H1 (cell line): ENCODE measurements at regions not wholly inside any gene's neighbourhood (a gene's known extent, or its start where the extent isn't known, plus 50 kb on each side); places are given as distances from the start of the nearest gene placed in this dataset.

Experiments
- CTCF ChIA-PET: fragments of 300-600 bp; sonication (Branson Sonifier 250); formaldehyde crosslinking; loops from one replicate; lab custom pipeline; 2021; ENCODE audit not compliant: partially characterized antibody; lab: Charles Lee
- POLR2A ChIA-PET: fragments of 300-600 bp; sonication (Branson Sonifier 250); formaldehyde crosslinking; loops from one replicate; lab custom pipeline; 2021; ENCODE audit warnings: inconsistent platforms; ENCODE audit not compliant: partially characterized antibody; lab: Charles Lee
- DNase-seq, 2 experiments: peaks; one replicate each; pipeline versions ENCODE4 v3.0.0 to v3.0.0-alpha.2; 2010 to 2022; ENCODE audit warnings: low spot score in 2 of 2, low read depth in 1 of 2, mixed read lengths in 1 of 2
- FAIRE-seq: peaks from 2 replicates; lab custom pipeline; 2011; peaks lifted over from hg19 to GRCh38; lab: Jason Lieb, UNC
- H2AFZ ChIP-seq: 2 replicates; pipeline ENCODE4 v1.8.1; 2012; ENCODE audit warnings: low read length, inconsistent platforms
- H2AK5ac ChIP-seq: 2 replicates; pipeline ENCODE4 v1.6.1; 2013; ENCODE audit warnings: low read depth, low read length
- H2BK120ac ChIP-seq: replicated peaks from 2 replicates; pipeline ENCODE3; 2013; ENCODE audit warnings: low read depth, low read length, inconsistent platforms
- H2BK12ac ChIP-seq: 2 replicates; pipeline ENCODE4 v1.6.1; 2013; ENCODE audit warnings: low read depth, low read length
- H2BK15ac ChIP-seq: 2 replicates; pipeline ENCODE4 v1.6.1; 2013; ENCODE audit warnings: low read length
- H2BK20ac ChIP-seq: 2 replicates; pipeline ENCODE4 v1.6.1; 2013; ENCODE audit warnings: low read length
- H2BK5ac ChIP-seq: 2 replicates; pipeline ENCODE4 v1.6.1; 2013; ENCODE audit warnings: low read depth, low read length
- H3K14ac ChIP-seq: 2 replicates; pipeline ENCODE4 v1.6.1; 2013; ENCODE audit warnings: inconsistent platforms; ENCODE audit not compliant: insufficient read length
- H3K18ac ChIP-seq: 2 replicates; pipeline ENCODE4 v1.6.1; 2013; ENCODE audit warnings: low read length; ENCODE audit errors: extremely low read depth
- H3K23ac ChIP-seq: 2 replicates; pipeline ENCODE4 v1.6.1; 2013; ENCODE audit warnings: inconsistent platforms; ENCODE audit not compliant: insufficient read length
- H3K23me2 ChIP-seq: 2 replicates; pipeline ENCODE4 v1.6.1; 2013; ENCODE audit warnings: low read depth, low read length
- H3K27ac ChIP-seq: 2 replicates; pipeline ENCODE4 v1.6.1; 2011; ENCODE audit warnings: low read depth, low read length, inconsistent platforms
- H3K27me3 ChIP-seq, 4 experiments: replicated peaks in 1 of 4; 1 replicate in 1 of 4; 2 replicates in 3 of 4; pipeline versions ENCODE4 v1.6.1 to v1.8.1; 2011 to 2013; ENCODE audit warnings: low read length in 3 of 4, mild to moderate bottlenecking in 3 of 4, inconsistent platforms in 2 of 4, mixed read lengths in 2 of 4, moderate library complexity in 1 of 4; ENCODE audit not compliant: control insufficient read depth in 3 of 4, insufficient read depth in 3 of 4; ENCODE audit errors: extremely low read depth in 1 of 4
- H3K36me3 ChIP-seq, 4 experiments: 2 replicates each; pipeline versions ENCODE4 v1.6.1 to v1.8.1; 2011 to 2013; ENCODE audit warnings: mild to moderate bottlenecking in 4 of 4, low read length in 3 of 4, moderate library complexity in 2 of 4, control low read depth in 1 of 4, inconsistent platforms in 1 of 4; ENCODE audit not compliant: insufficient read depth in 4 of 4, control insufficient read depth in 2 of 4
- H3K4ac ChIP-seq: replicated peaks from 2 replicates; pipeline ENCODE3; 2013; ENCODE audit warnings: low read length, low read depth, mixed read lengths, inconsistent platforms; ENCODE audit not compliant: insufficient read length
- H3K4me1 ChIP-seq, 4 experiments: replicated peaks in 1 of 4; 1 replicate in 1 of 4; 2 replicates in 3 of 4; pipeline versions ENCODE4 v1.6.1 to v1.8.1; 2011 to 2013; ENCODE audit warnings: low read length in 3 of 4, inconsistent platforms in 2 of 4, mixed read lengths in 1 of 4; ENCODE audit not compliant: insufficient read depth in 4 of 4, control insufficient read depth in 3 of 4
- H3K4me2 ChIP-seq, 2 experiments: 2 replicates each; pipeline versions ENCODE4 v1.6.1 to v1.8.1; 2011 to 2013; ENCODE audit warnings: low read depth in 2 of 2, low read length in 2 of 2, control low read depth in 1 of 2, inconsistent platforms in 1 of 2, mild to moderate bottlenecking in 1 of 2; ENCODE audit not compliant: insufficient read depth in 1 of 2
- H3K4me3 ChIP-seq, 4 experiments: fragments of 200-600, 300-600 bp in 1 of 4; sonication (generic), shearing (Covaris generic), sonication (Bioruptor Twin) in 1 of 4; 2 replicates each; pipeline versions ENCODE4 v1.5.1 to v1.8.1; 2011 to 2016; ENCODE audit warnings: low read length in 4 of 4, low read depth in 3 of 4, control low read depth in 2 of 4, inconsistent platforms in 2 of 4, mild to moderate bottlenecking in 2 of 4, mixed read lengths in 1 of 4, moderate library complexity in 1 of 4; ENCODE audit not compliant: insufficient read depth in 2 of 4; ENCODE audit errors: extremely low read depth in 1 of 4
- H3K56ac ChIP-seq: replicated peaks from 2 replicates; pipeline ENCODE3; 2013; ENCODE audit warnings: low read depth, mild to moderate bottlenecking, mixed read lengths, low read length, inconsistent platforms; ENCODE audit not compliant: insufficient read length
- H3K79me1 ChIP-seq: 2 replicates; pipeline ENCODE4 v1.6.1; 2013; ENCODE audit warnings: low read depth, low read length, control low read depth
- H3K79me2 ChIP-seq, 2 experiments: 2 replicates each; pipeline versions ENCODE4 v1.6.1 to v1.8.1; 2012 to 2013; ENCODE audit warnings: low read length in 2 of 2, mild to moderate bottlenecking in 2 of 2, inconsistent platforms in 1 of 2; ENCODE audit not compliant: insufficient read depth in 2 of 2, control insufficient read depth in 1 of 2
- H3K9ac ChIP-seq, 4 experiments: replicated peaks in 1 of 4; 1 replicate in 1 of 4; 2 replicates in 3 of 4; pipeline versions ENCODE4 v1.6.1 to v1.8.1; 2011 to 2013; ENCODE audit warnings: low read depth in 3 of 4, low read length in 3 of 4, control low read depth in 2 of 4, mild to moderate bottlenecking in 2 of 4, moderate library complexity in 2 of 4, inconsistent platforms in 1 of 4; ENCODE audit errors: extremely low read depth in 1 of 4
- H3K9me3 ChIP-seq, 2 experiments: 2 replicates each; pipeline versions ENCODE4 v1.6.1 to v1.8.1; 2012 to 2013; ENCODE audit warnings: mild to moderate bottlenecking in 2 of 2, moderate library complexity in 2 of 2, control low read depth in 1 of 2, inconsistent platforms in 1 of 2, low read depth in 1 of 2, low read length in 1 of 2, mixed read lengths in 1 of 2; ENCODE audit not compliant: insufficient read depth in 2 of 2
- H4K20me1 ChIP-seq, 2 experiments: replicated peaks in 1 of 2; 2 replicates each; pipeline versions ENCODE3 to v1.8.1; 2011 to 2013; ENCODE audit warnings: inconsistent platforms in 2 of 2, low read length in 2 of 2, mild to moderate bottlenecking in 1 of 2; ENCODE audit not compliant: insufficient read depth in 2 of 2, control insufficient read depth in 1 of 2
- H4K5ac ChIP-seq: 2 replicates; pipeline ENCODE4 v1.6.1; 2013; ENCODE audit warnings: low read length, low read depth, mixed read lengths, inconsistent platforms; ENCODE audit not compliant: insufficient read length
- H4K8ac ChIP-seq: 2 replicates; pipeline ENCODE4 v1.8.0; 2013; ENCODE audit warnings: mild to moderate bottlenecking, moderate library complexity, low read length, inconsistent platforms; ENCODE audit not compliant: insufficient read depth; ENCODE audit errors: extremely low read depth
- H4K91ac ChIP-seq: replicated peaks from 2 replicates; pipeline ENCODE3; 2013; ENCODE audit warnings: low read length, mixed read lengths, inconsistent platforms; ENCODE audit not compliant: insufficient read length
- ASH2L ChIP-seq: fragments of 200-600, 300-600 bp; sonication (generic); IDR thresholded peaks from one replicate; pipeline ENCODE4 v1.7.1; 2017; ENCODE audit warnings: low read length
- EP300 ChIP-seq, 2 experiments: IDR thresholded peaks; 1 replicate in 1 of 2; 2 replicates in 1 of 2; pipeline ENCODE4 v1.6.1; 2011 to 2012; ENCODE audit warnings: low read depth in 2 of 2, low read length in 2 of 2, mild to moderate bottlenecking in 2 of 2, borderline replicate concordance in 1 of 2, inconsistent platforms in 1 of 2, moderate library complexity in 1 of 2
- HDAC6 ChIP-seq: IDR thresholded peaks from one replicate; pipeline ENCODE4 v1.7.1; 2012; ENCODE audit warnings: low read depth, mild to moderate bottlenecking, inconsistent platforms, low read length, moderate library complexity
- MAX ChIP-seq: IDR thresholded peaks from 2 replicates; pipeline ENCODE4 v1.6.1; 2012; ENCODE audit warnings: inconsistent platforms
- RBBP5 ChIP-seq: IDR thresholded peaks from 2 replicates; pipeline ENCODE4 v1.7.1; 2012; ENCODE audit warnings: low read depth, mild to moderate bottlenecking, inconsistent platforms, low read length, moderate library complexity, borderline replicate concordance
- WGBS, 2 experiments: shearing (Covaris generic) in 1 of 2; methylation state at CpG; one replicate each; pipeline versions ENCODE4 v1.1.6 to v1.1.7; 2013 to 2015; ENCODE audit warnings: low lambda C conversion rate in 2 of 2, mixed read lengths in 2 of 2, inconsistent platforms in 1 of 2, low coverage in 1 of 2, missing lambda C conversion rate in 1 of 2; ENCODE audit not compliant: insufficient replicate concordance in 2 of 2, insufficient coverage in 1 of 2, insufficient read length in 1 of 2; ENCODE audit errors: extremely low coverage in 1 of 2, missing lambda C conversion rate in 1 of 2; 5-methylcytosine and 5-hydroxymethylcytosine counted together

DNA sequence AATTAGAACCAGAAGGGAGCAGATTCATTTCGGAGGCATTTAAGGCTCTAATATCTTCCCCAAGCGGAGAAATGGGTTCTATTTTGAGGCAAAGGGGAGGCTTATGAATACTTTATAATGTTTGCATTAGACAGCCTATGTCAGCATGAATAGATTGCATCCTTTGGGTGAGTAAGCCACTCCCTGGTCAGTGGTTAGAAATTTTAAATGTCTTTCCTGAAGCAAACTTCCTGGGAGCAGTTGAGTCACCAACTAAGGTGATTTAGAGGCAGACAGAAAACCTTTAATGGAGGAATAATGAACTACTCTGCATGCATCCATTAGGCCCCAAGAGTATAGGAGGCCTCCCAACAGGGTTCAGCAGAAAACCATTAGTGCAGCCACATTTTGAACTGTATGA is 204.9 kb downstream of the ELAVL2 start:
- POLR2A ChIA-PET, result no interaction called here
- H3K9ac ChIP-seq, result no peak overlapping the region
- H2BK120ac ChIP-seq, result no peak overlapping the region
- no peak overlapping the region for H4K5ac ChIP-seq
- TF ChIP-seq RBBP5 (no peak), HDAC6 (no peak), EP300 (IDR thresholded peaks at IDR 0.05; ENCODE audit: borderline replicate concordance in 1 of 2, low read depth in 2 of 2, low read length in 2 of 2) (no peak), ASH2L (no peak), MAX (no peak)
- TF ChIP-seq, all 59 proteins: peak for 0
- Histone ChIP-seq H3K14ac (no peak overlapping the region), H2BK12ac (no peak overlapping the region), H3K4me3 (no peak overlapping the region), H2AFZ (no peak overlapping the region), H3K9me3 (no peaks in the 10 kb centered on the region), H3K23me2 (no peaks in the 10 kb centered on the region), H3K4ac (no peak overlapping the region), H3K23ac (no peak overlapping the region), H3K27me3 (no peaks in the 10 kb centered on the region; a peak in 1 of 7 replicates), H3K27ac (no peak overlapping the region; the same call in 1 of the 2 replicates), H2BK15ac (no peak overlapping the region), H4K20me1 (no peaks in the 10 kb centered on the region), H3K79me1 (no peaks in the 10 kb centered on the region; the same call in none of the 2 replicates), H3K4me1 (peaks cover 0 to 6% (median 0%) of the 10 kb centered on the region in 4 experiments; a peak in 1 of 7 replicates), H3K56ac (no peak overlapping the region), H2BK5ac (no peak overlapping the region), H2BK20ac (no peak overlapping the region), H4K91ac (no peak overlapping the region), H2AK5ac (no peak overlapping the region), H3K18ac (no peak overlapping the region), H3K79me2 (no peaks in the 10 kb centered on the region), H3K36me3 (peaks cover 0 to 4% (median 3%) of the 10 kb centered on the region in 4 experiments; a peak in 2 of 8 replicates), H4K8ac (no peak overlapping the region), H3K4me2 (no peak overlapping the region)
- WGBS, 2 experiments, result 84% methylated on average over 2 of the region's 2 CpGs; no CpG with 5 or more reads in 1 of the 2 experiments
- FAIRE-seq (no peak), DNase-seq (no peak)
- CTCF ChIA-PET, result no interaction called here
